H1 (cell line): ENCODE measurements at regions not wholly inside any gene's neighbourhood (a gene's known extent, or its start where the extent isn't known, plus 50 kb on each side); places are given as distances from the start of the nearest gene placed in this dataset.

Experiments used
- ASH2L ChIP-seq: fragments of 200-600, 300-600 bp; sonication (generic); IDR thresholded peaks from one replicate; pipeline ENCODE4 v1.7.1; 2017; ENCODE audit warnings: low read length
- BRCA1 ChIP-seq: IDR thresholded peaks from 2 replicates; pipeline ENCODE4 v1.6.1; 2012; ENCODE audit warnings: low read depth, low read length, improper control_type of control experiment
- CEBPB ChIP-seq: IDR thresholded peaks from 2 replicates; pipeline ENCODE4 v1.6.1; 2012; ENCODE audit warnings: low read depth, low read length
- CTCF ChIP-seq, 3 experiments: IDR thresholded peaks; 1 replicate in 2 of 3; 2 replicates in 1 of 3; pipeline versions ENCODE4 v1.5.1 to v1.6.1; 2011; ENCODE audit warnings: low read length in 3 of 3, mild to moderate bottlenecking in 3 of 3, inconsistent platforms in 2 of 3, low read depth in 1 of 3, moderate library complexity in 1 of 3; ENCODE audit not compliant: insufficient read depth in 1 of 3; ENCODE audit errors: control extremely low read depth in 1 of 3
- E2F6 ChIP-seq: IDR thresholded peaks from 2 replicates; pipeline ENCODE4 v1.6.1; 2012; ENCODE audit warnings: inconsistent platforms
- EP300 ChIP-seq, 2 experiments: IDR thresholded peaks; 1 replicate in 1 of 2; 2 replicates in 1 of 2; pipeline ENCODE4 v1.6.1; 2011 to 2012; ENCODE audit warnings: low read depth in 2 of 2, low read length in 2 of 2, mild to moderate bottlenecking in 2 of 2, borderline replicate concordance in 1 of 2, inconsistent platforms in 1 of 2, moderate library complexity in 1 of 2
- EZH2 ChIP-seq: fragments of 200-600 bp; sonication (generic); IDR thresholded peaks from 2 replicates; pipeline ENCODE4 v1.7.1; 2012; ENCODE audit warnings: low read depth, mild to moderate bottlenecking, moderate library complexity, low read length, inconsistent platforms; ENCODE audit not compliant: severe bottlenecking
- JUND ChIP-seq: IDR thresholded peaks from 2 replicates; pipeline ENCODE4 v1.6.1; 2011; ENCODE audit warnings: mild to moderate bottlenecking, improper control_type of control experiment, low read length
- KDM1A ChIP-seq: fragments of 200-600, 300-600 bp; sonication (generic); IDR thresholded peaks from 2 replicates; pipeline ENCODE4 v1.7.1; 2016; ENCODE audit warnings: mild to moderate bottlenecking, low read length, borderline replicate concordance
- POLR2A ChIP-seq, 2 experiments: IDR thresholded peaks; 1 replicate in 1 of 2; 2 replicates in 1 of 2; pipeline ENCODE4 v1.6.1; 2011; ENCODE audit warnings: low read depth in 2 of 2, low read length in 2 of 2, mild to moderate bottlenecking in 2 of 2; ENCODE audit errors: control extremely low read depth in 1 of 2
- RNF2 ChIP-seq: fragments of 200-900, 300-1000 bp; sonication (generic); IDR thresholded peaks from 2 replicates; pipeline ENCODE4 v1.7.1; 2016; ENCODE audit warnings: borderline replicate concordance, low read depth, mild to moderate bottlenecking, antibody characterized with exemption, low read length; ENCODE audit not compliant: poor library complexity, severe bottlenecking; ENCODE audit errors: missing control alignments
- TEAD4 ChIP-seq: IDR thresholded peaks from 2 replicates; pipeline ENCODE4 v1.6.1; 2012; ENCODE audit warnings: low read depth, low read length, inconsistent platforms, mixed read lengths

- TF ChIP-seq CEBPB: no peak
- TF ChIP-seq POLR2A (IDR thresholded peaks at IDR 0.05; ENCODE audit: control extremely low read depth in 1 of 2, low read depth in 2 of 2, low read length in 2 of 2): no peak
- TF ChIP-seq CTCF (IDR thresholded peaks at IDR 0.05; ENCODE audit: control extremely low read depth in 1 of 3, insufficient read depth in 1 of 3, low read depth in 1 of 3, low read length in 3 of 3): no peak
- TF ChIP-seq EP300 (IDR thresholded peaks at IDR 0.05; ENCODE audit: borderline replicate concordance in 1 of 2, low read depth in 2 of 2, low read length in 2 of 2): no peak
- no peak for TF ChIP-seq RNF2
- TF ChIP-seq EZH2: no peak
- TF ChIP-seq ASH2L: no peak
- no peak for TF ChIP-seq JUND
- no peak for TF ChIP-seq TEAD4
- TF ChIP-seq BRCA1: no peak
- TF ChIP-seq KDM1A: no peak
- TF ChIP-seq E2F6: no peak
Observed at GRCh38 chr1:191615101-191615821, 543.0 kb upstream of the RGS18 start.
